OCI-LY1 (cell line): ENCODE measurements at regions not wholly inside any gene's neighbourhood (a gene's known extent, or its start where the extent isn't known, plus 50 kb on each side); places are given as distances from the start of the nearest gene placed in this dataset.

ENCODE experiments used
- H2AFZ ChIP-seq: fragments of 200-600 bp; sonication (generic), shearing (Covaris generic); 2 replicates; pipeline ENCODE4 v1.6.0; 2014; ENCODE audit warnings: antibody characterized with exemption, mild to moderate bottlenecking, low read length
- H3F3A ChIP-seq: fragments of 200-600 bp; sonication (generic), shearing (Covaris generic); 2 replicates; pipeline ENCODE4 v1.6.0; 2014; ENCODE audit warnings: mild to moderate bottlenecking, antibody characterized with exemption, low read length, moderate library complexity; ENCODE audit not compliant: insufficient read depth
- H3K27ac ChIP-seq: fragments of 200-600 bp; sonication (generic); 2 replicates; pipeline ENCODE4 v1.5.1; 2014; ENCODE audit warnings: low read length, mixed run types, mild to moderate bottlenecking, low read depth; ENCODE audit not compliant: poor library complexity, severe bottlenecking
- H3K27me3 ChIP-seq: fragments of 200-600 bp; sonication (generic); 2 replicates; pipeline ENCODE4 v1.6.0; 2014; ENCODE audit warnings: antibody characterized with exemption, mild to moderate bottlenecking, low read length, moderate library complexity; ENCODE audit not compliant: insufficient read depth
- H3K36me3 ChIP-seq: fragments of 200-600 bp; sonication (generic); 2 replicates; pipeline ENCODE4 v1.6.1; 2014; ENCODE audit warnings: mild to moderate bottlenecking, antibody characterized with exemption, low read length, moderate library complexity, mixed read lengths; ENCODE audit not compliant: insufficient read depth
- H3K4me1 ChIP-seq: fragments of 200-600 bp; sonication (generic); 2 replicates; pipeline ENCODE4 v1.5.1; 2014; ENCODE audit warnings: mild to moderate bottlenecking, low read length, moderate library complexity; ENCODE audit not compliant: insufficient read depth, severe bottlenecking
- H3K4me2 ChIP-seq: fragments of 200-600 bp; sonication (generic), shearing (Covaris generic); 2 replicates; pipeline ENCODE4 v1.6.1; 2014; ENCODE audit warnings: low read length
- H3K4me3 ChIP-seq: fragments of 200-600 bp; sonication (generic); 2 replicates; pipeline ENCODE4 v1.5.1; 2014; ENCODE audit warnings: low read length, low read depth, mild to moderate bottlenecking, mixed read lengths; ENCODE audit not compliant: poor library complexity, severe bottlenecking
- H3K79me2 ChIP-seq: fragments of 200-600 bp; shearing (Covaris generic); 2 replicates; pipeline ENCODE4 v1.6.1; 2016; ENCODE audit warnings: mixed run types, low read length, mixed read lengths; ENCODE audit not compliant: insufficient read depth
- H3K9ac ChIP-seq: fragments of 200-600 bp; sonication (generic), shearing (Covaris generic); 2 replicates; pipeline ENCODE4 v1.6.1; 2014; ENCODE audit warnings: mild to moderate bottlenecking, low read length, mixed read lengths
- H3K9me2 ChIP-seq: fragments of 200-600 bp; sonication (generic), shearing (Covaris generic); 2 replicates; pipeline ENCODE4 v1.6.1; 2014; ENCODE audit warnings: low read depth, mild to moderate bottlenecking, low read length, mixed read lengths
- H3K9me3 ChIP-seq: fragments of 200-600 bp; shearing (Covaris generic); 2 replicates; pipeline ENCODE4 v1.6.1; 2014; ENCODE audit warnings: low read length, mixed read lengths
- H4K20me1 ChIP-seq: fragments of 200-600 bp; sonication (generic), shearing (Covaris generic); 2 replicates; pipeline ENCODE4 v1.6.0; 2016; ENCODE audit warnings: mild to moderate bottlenecking, low read length; ENCODE audit not compliant: insufficient read depth
- CTCF ChIP-seq: fragments of 200-600 bp; sonication (generic), shearing (Covaris generic); IDR thresholded peaks from 2 replicates; pipeline ENCODE4 v1.5.1; 2017; ENCODE audit warnings: mild to moderate bottlenecking, antibody characterized with exemption, low read length, moderate library complexity, mixed read lengths
- EZH2 ChIP-seq: fragments of 200-600 bp; sonication (generic), shearing (Covaris generic); IDR thresholded peaks from 2 replicates; pipeline ENCODE4 v1.8.0; 2017; ENCODE audit warnings: borderline replicate concordance, mixed run types, mild to moderate bottlenecking, antibody characterized with exemption, low read length, moderate library complexity, mixed read lengths

- H3K4me3 ChIP-seq: no peak overlapping the region
- H3K27me3 ChIP-seq: no peaks in the 10 kb centered on the region
- H3K79me2 ChIP-seq: no peaks in the 10 kb centered on the region
- H2AFZ ChIP-seq: no peak overlapping the region
- TF ChIP-seq EZH2 (no peak), CTCF (no peak)
- no peak overlapping the region for H3K9ac ChIP-seq
- no peaks in the 10 kb centered on the region for H3K4me1 ChIP-seq
- H3K9me3 ChIP-seq: no peaks in the 10 kb centered on the region
- no peak overlapping the region for H3K4me2 ChIP-seq
- no peaks in the 10 kb centered on the region for H3K9me2 ChIP-seq
- H3K27ac ChIP-seq: no peak overlapping the region
- H4K20me1 ChIP-seq: no peaks in the 10 kb centered on the region
- no peaks in the 10 kb centered on the region for H3F3A ChIP-seq
- H3K36me3 ChIP-seq: no peaks in the 10 kb centered on the region
Measured at GRCh38 chr12:75960954-75961661, 70.5 kb downstream of the PHLDA1 start.

DNA sequence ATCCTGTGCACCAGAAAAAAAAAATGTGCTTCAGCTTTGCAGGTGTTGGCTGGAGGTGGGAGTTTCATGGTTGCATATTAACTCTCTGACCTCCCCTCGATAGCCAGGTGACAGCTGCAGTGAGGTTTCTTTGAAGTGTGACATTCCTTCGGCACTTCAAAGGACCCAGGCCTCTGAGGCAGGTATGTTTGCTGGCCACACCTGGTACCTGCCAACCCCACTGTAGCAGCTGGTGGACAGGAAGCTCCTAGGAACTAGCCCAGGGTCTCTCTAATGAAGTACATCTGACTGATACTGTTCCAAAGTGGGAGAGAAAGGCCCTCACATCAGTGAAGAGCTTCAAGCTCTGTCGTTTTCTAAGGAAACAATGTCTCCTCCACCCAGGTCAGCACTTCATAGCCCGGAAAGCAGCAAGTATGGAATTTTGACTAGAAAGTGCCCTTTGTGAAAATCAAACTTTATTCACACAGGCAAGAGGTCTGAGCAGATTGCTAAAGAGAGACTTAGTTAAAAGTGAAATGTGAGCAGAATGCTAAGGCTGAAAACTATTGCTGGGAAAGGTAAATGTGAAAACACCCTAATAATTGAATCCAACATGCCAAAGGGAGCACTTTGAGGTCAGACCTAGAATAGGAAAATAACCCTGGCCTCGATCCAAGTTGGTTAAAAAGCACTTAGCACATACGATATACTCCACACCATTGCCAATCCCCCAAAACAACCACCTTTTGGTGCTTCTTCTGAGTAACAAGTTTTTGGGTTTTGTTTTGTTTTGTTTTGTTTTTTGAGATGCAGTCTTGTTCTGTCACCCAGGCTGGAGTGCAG is 71.3 kb downstream of the PHLDA1 start:
- no peaks in the 10 kb centered on the region for H3F3A ChIP-seq
- no peaks in the 10 kb centered on the region for H3K79me2 ChIP-seq
- H3K27ac ChIP-seq: no peak overlapping the region
- H3K4me1 ChIP-seq: no peaks in the 10 kb centered on the region
- H4K20me1 ChIP-seq: no peaks in the 10 kb centered on the region
- no peaks in the 10 kb centered on the region for H3K36me3 ChIP-seq
- TF ChIP-seq CTCF (no peak), EZH2 (no peak)
- H3K4me2 ChIP-seq: no peak overlapping the region
- H3K27me3 ChIP-seq: no peaks in the 10 kb centered on the region
- H3K9me3 ChIP-seq: no peaks in the 10 kb centered on the region
- H3K9me2 ChIP-seq: no peaks in the 10 kb centered on the region
- no peak overlapping the region for H3K9ac ChIP-seq
- H2AFZ ChIP-seq: no peak overlapping the region
- no peak overlapping the region for H3K4me3 ChIP-seq

GRCh38 chr12:75959506-75959905 is 72.1 kb downstream of the PHLDA1 start:
- no peaks in the 10 kb centered on the region for H3K79me2 ChIP-seq
- no peak overlapping the region for H3K27ac ChIP-seq
- H2AFZ ChIP-seq: no peak overlapping the region
- H3K36me3 ChIP-seq: no peaks in the 10 kb centered on the region
- no peaks in the 10 kb centered on the region for H3K9me3 ChIP-seq
- no peaks in the 10 kb centered on the region for H3K4me1 ChIP-seq
- no peaks in the 10 kb centered on the region for H3K27me3 ChIP-seq
- no peak overlapping the region for H3K4me3 ChIP-seq
- no peaks in the 10 kb centered on the region for H3F3A ChIP-seq
- H4K20me1 ChIP-seq: no peaks in the 10 kb centered on the region
- H3K9ac ChIP-seq: no peak overlapping the region
- no peaks in the 10 kb centered on the region for H3K9me2 ChIP-seq
- no peak for TF ChIP-seq CTCF
- no peak overlapping the region for H3K4me2 ChIP-seq
